ENCODE measurements at regions not wholly inside any gene's neighbourhood (a gene's known extent, or its start where the extent isn't known, plus 50 kb on each side); places are given as distances from the start of the nearest gene placed in this dataset.

GRCh38 chr14:49052521-49052920 lies 533.7 kb downstream of the RPS29 start:
- H3K27ac ChIP-seq, result no peak overlapping the region
- H3K27me3 ChIP-seq, result no peaks in the 10 kb centered on the region
- no peaks in the 10 kb centered on the region for H3K9me3 ChIP-seq
- no peak overlapping the region for H3K4me3 ChIP-seq
- DNase-seq (no peak), ATAC-seq (no peak)
- no peak for TF ChIP-seq POLR2A (IDR thresholded peaks at IDR 0.05)
- TF ChIP-seq, protein P1, sequence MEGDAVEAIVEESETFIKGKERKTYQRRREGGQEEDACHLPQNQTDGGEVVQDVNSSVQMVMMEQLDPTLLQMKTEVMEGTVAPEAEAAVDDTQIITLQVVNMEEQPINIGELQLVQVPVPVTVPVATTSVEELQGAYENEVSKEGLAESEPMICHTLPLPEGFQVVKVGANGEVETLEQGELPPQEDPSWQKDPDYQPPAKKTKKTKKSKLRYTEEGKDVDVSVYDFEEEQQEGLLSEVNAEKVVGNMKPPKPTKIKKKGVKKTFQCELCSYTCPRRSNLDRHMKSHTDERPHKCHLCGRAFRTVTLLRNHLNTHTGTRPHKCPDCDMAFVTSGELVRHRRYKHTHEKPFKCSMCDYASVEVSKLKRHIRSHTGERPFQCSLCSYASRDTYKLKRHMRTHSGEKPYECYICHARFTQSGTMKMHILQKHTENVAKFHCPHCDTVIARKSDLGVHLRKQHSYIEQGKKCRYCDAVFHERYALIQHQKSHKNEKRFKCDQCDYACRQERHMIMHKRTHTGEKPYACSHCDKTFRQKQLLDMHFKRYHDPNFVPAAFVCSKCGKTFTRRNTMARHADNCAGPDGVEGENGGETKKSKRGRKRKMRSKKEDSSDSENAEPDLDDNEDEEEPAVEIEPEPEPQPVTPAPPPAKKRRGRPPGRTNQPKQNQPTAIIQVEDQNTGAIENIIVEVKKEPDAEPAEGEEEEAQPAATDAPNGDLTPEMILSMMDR (IDR thresholded peaks at IDR 0.05 in 4 of 5, conservative IDR thresholded peaks at IDR 0.05 in 1 of 5), result no peak
- no peaks in the 10 kb centered on the region for H3K4me1 ChIP-seq
- H3K36me3 ChIP-seq, result no peaks in the 10 kb centered on the region
- intact Hi-C loops (cut with DNase I; ENCODE audit: low total_unique reads), result no loop called here
- in situ Hi-C loops (cut with MboI; ENCODE audit: low sequenced_read_pairs in 4 of 4), result no loop called here

GRCh38 chr14:49051328-49052060 lies 534.7 kb downstream of the RPS29 start:
- ATAC-seq (no peak), DNase-seq (no peak)
- intact Hi-C loops (cut with DNase I; ENCODE audit: low total_unique reads) (no loop called here), in situ Hi-C loops (cut with MboI; ENCODE audit: low sequenced_read_pairs in 4 of 4) (no loop called here)
- no peaks in the 10 kb centered on the region for H3K27me3 ChIP-seq
- H3K36me3 ChIP-seq, result no peaks in the 10 kb centered on the region
- H3K4me1 ChIP-seq, result no peaks in the 10 kb centered on the region
- H3K4me3 ChIP-seq, result no peak overlapping the region
- TF ChIP-seq, protein P1 (IDR thresholded peaks at IDR 0.05 in 4 of 5, conservative IDR thresholded peaks at IDR 0.05 in 1 of 5), result no peak
- no peak for TF ChIP-seq POLR2A (IDR thresholded peaks at IDR 0.05)
- H3K27ac ChIP-seq, result no peak overlapping the region
- no peaks in the 10 kb centered on the region for H3K9me3 ChIP-seq

DNA sequence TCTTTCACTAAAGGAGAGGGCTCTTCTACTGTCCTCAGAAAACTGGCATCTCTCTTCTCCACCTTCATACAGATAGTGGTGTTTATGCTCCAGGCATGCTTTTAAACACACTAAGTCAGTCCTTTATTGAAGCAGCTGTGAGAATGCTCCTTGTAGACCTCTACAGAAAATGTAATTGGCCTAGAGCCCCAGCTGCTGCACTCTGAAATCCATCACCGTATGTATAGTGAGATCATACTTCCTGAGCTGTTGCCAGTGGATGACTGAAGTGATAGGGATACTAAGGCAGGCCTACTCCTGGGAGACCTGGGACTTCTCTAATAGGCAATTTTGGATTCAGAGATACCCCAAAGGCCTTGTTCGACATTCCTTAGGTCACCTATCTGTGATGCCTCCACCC lies 535.4 kb downstream of the RPS29 start:
- no peaks in the 10 kb centered on the region for H3K9me3 ChIP-seq
- DNase-seq (no peak), ATAC-seq (no peak)
- TF ChIP-seq POLR2A (IDR thresholded peaks at IDR 0.05), result no peak
- TF ChIP-seq, protein P1 (IDR thresholded peaks at IDR 0.05 in 4 of 5, conservative IDR thresholded peaks at IDR 0.05 in 1 of 5), result no peak
- intact Hi-C loops (cut with DNase I; ENCODE audit: low total_unique reads), result no loop called here
- in situ Hi-C loops (cut with MboI; ENCODE audit: low sequenced_read_pairs in 4 of 4), result no loop called here
- no peaks in the 10 kb centered on the region for H3K27me3 ChIP-seq
- H3K27ac ChIP-seq, result no peak overlapping the region
- no peak overlapping the region for H3K4me3 ChIP-seq
- no peaks in the 10 kb centered on the region for H3K4me1 ChIP-seq
- no peaks in the 10 kb centered on the region for H3K36me3 ChIP-seq

DNA sequence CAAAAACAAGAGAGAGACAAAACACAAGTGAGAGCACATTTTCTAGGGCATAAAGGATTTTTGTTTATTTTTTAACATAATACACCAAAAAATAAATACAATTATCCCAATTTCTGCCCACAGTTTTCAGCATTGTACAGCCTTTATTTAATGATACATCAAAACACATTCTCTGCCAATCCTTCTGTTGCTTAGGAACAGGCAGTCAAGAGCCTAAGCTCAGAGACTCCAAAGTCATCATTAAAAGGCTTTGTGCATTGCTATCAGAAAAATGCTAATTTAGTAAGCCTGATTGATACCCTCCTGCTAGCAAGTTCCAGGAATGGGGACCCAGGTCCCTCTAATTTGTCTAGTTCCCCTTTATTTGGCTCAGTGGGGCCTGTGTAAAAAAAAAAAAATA lies 536.5 kb downstream of the RPS29 start:
- intact Hi-C loops (cut with DNase I; ENCODE audit: low total_unique reads) (no loop called here), in situ Hi-C loops (cut with MboI; ENCODE audit: low sequenced_read_pairs in 4 of 4) (no loop called here)
- H3K4me3 ChIP-seq, result no peak overlapping the region

More for the DNA sequence above, 536.5 kb downstream of the RPS29 start:
- Histone ChIP-seq H3K4me1 (no peaks in the 10 kb centered on the region), H3K27ac (no peak overlapping the region), H3K27me3 (no peaks in the 10 kb centered on the region), H3K36me3 (no peaks in the 10 kb centered on the region), H3K9me3 (no peaks in the 10 kb centered on the region)
- TF ChIP-seq, protein P1 (IDR thresholded peaks at IDR 0.05 in 4 of 5, conservative IDR thresholded peaks at IDR 0.05 in 1 of 5), result no peak
- no peak for TF ChIP-seq POLR2A (IDR thresholded peaks at IDR 0.05)
- no peak for DNase-seq
- ATAC-seq, result no peak

All from gastrocnemius medialis (tissue), 4 donors.